ENCODE measurements at regions not wholly inside any gene's neighbourhood (a gene's known extent, or its start where the extent isn't known, plus 50 kb on each side); places are given as distances from the start of the nearest gene placed in this dataset.
A peak's percentile ranks its signal among the peaks of the same experiment; 100 is the strongest.

DNA sequence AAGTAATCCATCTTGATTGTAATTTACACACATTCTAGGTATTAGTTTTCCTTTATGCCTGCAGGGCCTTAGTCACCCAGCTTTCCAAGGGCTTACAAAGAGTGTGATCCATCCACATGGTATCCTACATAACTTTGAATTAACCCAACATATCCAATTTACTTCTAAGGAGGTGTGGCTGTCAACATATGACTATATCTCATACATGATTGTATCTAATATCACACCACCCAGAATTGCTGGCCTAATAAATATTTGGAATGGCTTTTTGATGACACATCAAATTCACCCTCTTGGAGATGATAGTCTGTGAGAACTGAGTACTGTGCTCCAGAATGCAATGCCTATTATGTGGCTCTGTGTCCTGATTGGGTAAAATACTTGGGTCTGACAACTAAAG is 363.3 kb upstream of the GRIN3A start:
- H3K9me3 ChIP-seq (replicated peaks in 1 of 3) = no peaks in the 10 kb centered on the region
- no peak for DNase-seq
- no peak overlapping the region for H3K4me3 ChIP-seq
- H3K36me3 ChIP-seq (replicated peaks in 1 of 2) = no peaks in the 10 kb centered on the region
- TF ChIP-seq, protein P1, sequence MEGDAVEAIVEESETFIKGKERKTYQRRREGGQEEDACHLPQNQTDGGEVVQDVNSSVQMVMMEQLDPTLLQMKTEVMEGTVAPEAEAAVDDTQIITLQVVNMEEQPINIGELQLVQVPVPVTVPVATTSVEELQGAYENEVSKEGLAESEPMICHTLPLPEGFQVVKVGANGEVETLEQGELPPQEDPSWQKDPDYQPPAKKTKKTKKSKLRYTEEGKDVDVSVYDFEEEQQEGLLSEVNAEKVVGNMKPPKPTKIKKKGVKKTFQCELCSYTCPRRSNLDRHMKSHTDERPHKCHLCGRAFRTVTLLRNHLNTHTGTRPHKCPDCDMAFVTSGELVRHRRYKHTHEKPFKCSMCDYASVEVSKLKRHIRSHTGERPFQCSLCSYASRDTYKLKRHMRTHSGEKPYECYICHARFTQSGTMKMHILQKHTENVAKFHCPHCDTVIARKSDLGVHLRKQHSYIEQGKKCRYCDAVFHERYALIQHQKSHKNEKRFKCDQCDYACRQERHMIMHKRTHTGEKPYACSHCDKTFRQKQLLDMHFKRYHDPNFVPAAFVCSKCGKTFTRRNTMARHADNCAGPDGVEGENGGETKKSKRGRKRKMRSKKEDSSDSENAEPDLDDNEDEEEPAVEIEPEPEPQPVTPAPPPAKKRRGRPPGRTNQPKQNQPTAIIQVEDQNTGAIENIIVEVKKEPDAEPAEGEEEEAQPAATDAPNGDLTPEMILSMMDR (IDR thresholded peaks at IDR 0.05) = no peak
- no peak for TF ChIP-seq POLR2A (IDR thresholded peaks at IDR 0.05)
- intact Hi-C loops (cut with DNase I) = no loop called here
- no peaks in the 10 kb centered on the region for H3K4me1 ChIP-seq (replicated peaks in 1 of 2)
- H3K27ac ChIP-seq = no peak overlapping the region
- H3K27me3 ChIP-seq = no peaks in the 10 kb centered on the region

DNA sequence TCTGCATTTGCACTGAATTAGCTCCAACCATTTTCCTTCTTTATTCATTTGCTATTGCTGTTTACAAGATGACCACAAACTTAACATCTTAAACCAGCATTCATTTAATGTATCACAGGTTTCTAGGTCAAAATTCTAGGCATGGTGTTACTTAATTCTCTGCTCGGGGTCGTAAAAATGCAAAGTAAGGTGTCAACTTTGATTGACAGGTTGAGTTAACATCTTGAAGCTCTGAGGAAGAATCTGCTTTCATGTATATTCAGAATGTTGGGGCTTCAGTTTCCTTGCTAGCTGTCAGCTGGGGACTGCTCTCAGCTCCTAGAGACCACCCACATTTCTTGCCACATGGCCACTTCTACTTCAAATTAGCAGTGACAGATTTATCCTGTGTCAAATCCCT is 348.7 kb upstream of the GRIN3A start:
- H3K9me3 ChIP-seq (replicated peaks in 1 of 3) = no peaks in the 10 kb centered on the region
- WGBS, 4 donors = 75 to 84% (median 78%) methylated on average over 2 of the region's 2 CpGs
- H3K27me3 ChIP-seq = no peaks in the 10 kb centered on the region
- no peak overlapping the region for H3K4me3 ChIP-seq
- intact Hi-C loops (cut with DNase I) = no loop called here
- H3K27ac ChIP-seq = no peak overlapping the region
- H3K4me1 ChIP-seq (replicated peaks in 1 of 2) = no peaks in the 10 kb centered on the region
- TF ChIP-seq, protein P1 (IDR thresholded peaks at IDR 0.05) = no peak
- TF ChIP-seq POLR2A (IDR thresholded peaks at IDR 0.05) = no peak
- no peaks in the 10 kb centered on the region for H3K36me3 ChIP-seq (replicated peaks in 1 of 2)
- DNase-seq = no peak

DNA sequence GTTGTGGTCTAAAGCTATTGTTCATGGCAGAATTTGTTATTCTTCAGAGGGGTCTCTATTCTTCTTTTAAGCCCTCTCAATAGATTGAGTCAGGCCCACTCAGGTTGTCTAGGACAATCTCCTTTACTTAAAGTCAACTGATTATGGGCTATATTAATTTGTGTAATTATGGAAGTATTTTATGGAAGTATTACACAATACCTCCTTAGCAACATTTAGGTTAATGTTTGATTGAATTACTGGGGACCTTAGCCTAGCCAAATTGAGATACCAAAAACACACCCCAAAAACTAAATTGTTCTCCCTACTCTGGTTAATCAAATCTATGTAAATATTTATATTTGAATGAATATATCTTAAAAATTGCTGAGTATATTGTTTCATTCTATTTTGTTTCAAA is 347.1 kb upstream of the GRIN3A start:
- Histone ChIP-seq H3K27ac (no peak overlapping the region), H3K36me3 (replicated peaks in 1 of 2) (no peaks in the 10 kb centered on the region), H3K4me3 (no peak overlapping the region), H3K27me3 (no peaks in the 10 kb centered on the region), H3K4me1 (replicated peaks in 1 of 2) (no peaks in the 10 kb centered on the region), H3K9me3 (replicated peaks in 1 of 3) (no peaks in the 10 kb centered on the region)
- DNase-seq = no peak
- intact Hi-C loops (cut with DNase I) = no loop called here
- no peak for TF ChIP-seq POLR2A (IDR thresholded peaks at IDR 0.05)
- TF ChIP-seq, protein P1 (IDR thresholded peaks at IDR 0.05) = no peak

DNA sequence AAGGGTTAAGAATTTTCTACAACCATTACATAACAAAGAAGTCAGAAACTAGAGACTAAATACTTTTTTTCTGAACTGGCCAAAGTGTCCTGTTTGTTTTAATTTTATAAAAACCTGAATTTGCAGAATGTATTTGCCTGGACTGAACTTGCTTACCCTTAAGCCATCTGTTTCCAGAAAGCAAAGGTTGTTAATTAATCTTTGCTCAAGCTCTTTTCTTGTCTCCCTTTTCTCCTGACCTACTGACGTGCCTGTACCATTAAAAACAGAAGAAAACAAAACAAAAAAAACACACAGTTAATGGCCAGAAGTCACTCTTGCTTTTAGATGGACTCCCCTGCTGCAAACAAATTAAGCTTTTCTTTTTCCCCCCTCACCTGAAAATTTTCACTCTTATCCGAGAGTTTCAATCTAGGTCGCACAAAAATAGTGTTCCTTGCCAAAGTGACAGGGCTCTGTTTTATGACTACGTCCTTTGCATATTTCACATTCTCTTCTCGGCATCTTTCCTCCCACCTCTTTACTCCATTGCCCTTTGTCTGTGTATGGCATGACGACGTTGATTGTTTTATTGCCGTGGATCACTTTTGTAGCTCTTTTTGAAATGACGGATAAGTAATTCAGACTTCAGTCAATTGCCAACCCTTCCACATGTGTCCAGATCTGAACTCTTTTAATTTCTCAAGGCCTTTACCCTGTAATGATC is 333.8 kb upstream of the GRIN3A start:
- 11 to 26% (median 16%) methylated on average over 9 of the region's 9 CpGs for WGBS, 4 donors

More for the DNA sequence above, 333.8 kb upstream of the GRIN3A start:
- H3K4me3 ChIP-seq = peak overlapping the region in 1 of 4 donors; percentile 35
- H3K4me1 ChIP-seq (replicated peaks in 1 of 2) = peaks cover 5 to 6% of the 10 kb centered on the region in 2 donors
- TF ChIP-seq, protein P1 (IDR thresholded peaks at IDR 0.05) = no peak
- TF ChIP-seq POLR2A (IDR thresholded peaks at IDR 0.05) = no peak
- no peaks in the 10 kb centered on the region for H3K27me3 ChIP-seq
- H3K27ac ChIP-seq = peak overlapping the region in 1 of 5 donors; percentile 23
- no peaks in the 10 kb centered on the region for H3K9me3 ChIP-seq (replicated peaks in 1 of 3)
- H3K36me3 ChIP-seq (replicated peaks in 1 of 2) = no peaks in the 10 kb centered on the region
- peak in 1 of 7 donors; percentile 26 for DNase-seq
- intact Hi-C loops (cut with DNase I) = no loop called here
